KG1 (cell line): ENCODE measurements at regions not wholly inside any gene's neighbourhood (a gene's known extent, or its start where the extent isn't known, plus 50 kb on each side); places are given as distances from the start of the nearest gene placed in this dataset.
"Not testable (repeated sequence)": the region's sequence is repeated elsewhere in the genome, so short reads cannot be mapped to it uniquely, and the experiment has no call there.

Experiments used
- DNase-seq: peaks from one replicate; lab custom pipeline; 2025; lab: John Stamatoyannopoulos, UW

DNA sequence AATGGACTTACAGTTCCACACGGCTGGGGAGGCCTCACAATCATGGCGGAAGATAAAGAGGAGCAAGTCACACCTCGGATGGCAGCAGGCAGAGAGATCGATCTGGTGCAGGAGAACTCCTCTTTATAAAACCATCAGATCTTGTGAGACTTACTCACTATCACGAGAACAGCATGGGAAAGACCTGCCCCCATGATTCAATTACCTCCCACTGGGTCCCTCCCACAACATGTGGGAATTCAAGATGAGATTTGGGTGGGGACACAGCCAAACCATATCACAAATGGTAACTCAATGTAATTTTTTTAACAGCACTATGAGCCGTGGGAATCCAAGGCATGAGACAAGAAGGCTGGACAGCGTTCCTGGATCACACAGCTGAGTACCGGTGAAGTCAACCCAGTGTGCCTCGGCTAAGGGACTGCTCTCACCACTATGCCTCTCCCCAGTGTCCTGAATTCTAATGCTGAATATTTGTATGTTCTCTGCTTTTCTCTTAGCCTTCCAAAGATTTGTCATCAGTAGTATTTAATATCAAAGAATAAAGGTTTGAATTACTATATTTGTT, 84.3 kb downstream of the IRS2 start:
- DNase-seq, result not testable (repeated sequence)

DNA sequence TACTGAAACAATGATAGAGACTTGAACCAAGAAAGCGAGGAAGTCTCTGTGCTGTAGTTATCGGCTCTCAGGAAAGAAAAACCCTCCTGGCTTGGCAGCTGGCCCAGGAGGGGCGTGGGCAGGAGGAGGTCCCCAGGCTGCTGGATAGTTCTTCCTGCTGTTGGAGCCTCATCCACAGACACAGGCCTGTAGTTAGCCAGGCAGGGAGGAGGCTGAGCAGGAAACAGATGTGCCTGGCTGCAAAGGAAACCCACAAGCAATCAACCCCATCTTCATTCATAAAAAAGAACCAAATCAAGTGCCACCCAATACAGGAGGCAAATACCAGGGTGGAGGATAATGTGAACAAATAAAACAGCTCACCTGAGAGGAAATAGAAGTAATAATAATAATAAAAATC, 86.2 kb downstream of the IRS2 start:
- peak; percentile 86 for DNase-seq

DNA sequence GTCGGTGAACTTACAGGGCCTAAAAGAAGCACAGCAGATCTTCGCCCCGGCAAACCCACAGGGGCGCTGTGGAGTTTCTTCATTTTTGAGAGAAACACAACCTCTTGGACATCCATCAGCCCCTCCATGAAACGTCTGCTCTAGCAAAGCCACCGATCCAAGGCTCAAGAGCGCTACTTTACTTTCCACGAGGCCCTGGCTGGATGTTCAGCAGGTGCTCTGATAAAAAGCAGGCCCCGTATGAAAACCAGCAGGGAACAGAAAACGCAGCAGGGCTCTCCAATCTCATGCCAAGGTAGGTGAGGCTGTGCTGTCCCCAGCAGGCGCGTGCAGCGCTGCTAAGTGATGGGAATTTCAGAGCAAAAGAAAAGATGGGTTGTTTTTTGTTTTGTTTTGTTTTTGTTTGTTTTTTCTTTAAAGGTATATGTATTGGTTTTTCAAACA, 86.7 kb downstream of the IRS2 start:
- no peak for DNase-seq

DNA sequence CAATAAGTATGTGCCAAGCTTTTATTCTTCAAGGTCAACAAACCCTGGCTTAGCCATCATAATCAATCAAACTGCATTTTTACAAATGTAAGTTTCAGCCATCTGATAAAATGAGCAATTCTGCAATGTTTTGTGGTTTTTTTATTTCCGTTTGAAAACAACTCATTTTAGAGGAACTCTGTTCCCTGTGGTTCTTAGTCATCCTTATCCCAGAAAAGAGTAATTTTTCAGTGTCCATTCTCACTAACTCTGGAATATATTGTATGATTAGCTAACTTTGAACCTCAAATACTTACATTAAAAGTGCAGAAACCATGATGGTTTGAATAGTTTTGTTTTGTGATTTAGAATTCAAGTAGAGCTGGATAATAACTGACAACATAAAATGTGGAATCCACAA, 87.6 kb downstream of the IRS2 start:
- no peak for DNase-seq

DNA sequence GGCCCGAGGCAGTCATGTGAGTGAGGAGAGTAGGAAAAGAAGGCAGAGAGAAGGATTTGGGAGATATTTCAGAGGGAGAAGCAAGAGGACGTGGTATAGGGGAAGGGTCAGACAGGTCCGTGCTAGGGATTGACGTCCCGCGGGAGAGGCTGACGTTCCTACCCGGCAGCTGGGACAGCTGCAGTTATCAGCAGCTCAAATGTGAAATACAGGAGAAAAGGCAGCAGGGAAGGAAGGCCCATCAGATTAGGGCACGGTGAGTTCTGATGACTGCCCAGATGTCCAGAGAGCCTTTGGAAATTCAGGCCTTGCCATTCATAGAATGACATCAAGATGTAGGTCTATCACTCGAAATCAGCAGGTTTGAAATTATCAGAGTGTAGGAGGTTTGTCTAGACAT, 88.4 kb downstream of the IRS2 start:
- no peak for DNase-seq

DNA sequence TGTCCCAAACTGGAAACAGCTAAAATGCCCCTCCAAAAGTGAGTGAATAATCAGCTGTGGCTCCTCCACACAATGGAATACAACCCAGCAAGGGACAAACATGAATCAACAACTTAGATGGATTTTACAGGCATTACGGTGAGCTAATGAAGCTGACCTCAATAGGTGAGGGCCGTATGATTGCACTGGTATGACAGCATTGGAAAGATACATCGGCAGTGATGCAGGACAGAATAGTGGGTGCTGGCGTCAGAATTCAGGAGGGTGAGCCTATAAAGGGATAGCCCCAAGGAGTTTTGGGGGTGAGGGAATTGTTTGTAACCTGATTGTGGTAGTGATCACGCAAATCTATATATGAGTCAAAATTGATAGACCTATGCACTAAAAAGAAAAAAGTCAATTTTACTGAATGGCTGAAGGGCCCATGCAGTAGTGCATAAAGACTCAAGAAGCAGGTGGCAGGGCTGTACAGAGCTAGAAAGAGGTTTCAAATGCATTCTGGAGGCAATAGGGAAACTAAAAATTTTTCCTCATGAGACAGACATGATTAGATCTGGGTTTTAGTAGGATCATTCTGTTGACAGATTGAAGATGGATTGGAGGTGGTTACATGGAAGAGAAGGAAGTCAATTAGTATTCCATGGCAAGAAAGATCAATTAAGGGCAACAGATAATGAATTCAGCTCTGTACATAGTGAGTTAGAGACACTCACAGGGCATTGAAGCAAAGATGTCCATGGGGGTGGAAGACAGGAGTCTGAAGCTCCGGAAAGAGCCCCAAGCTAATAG, 90.8 kb downstream of the IRS2 start:
- no peak for DNase-seq

DNA sequence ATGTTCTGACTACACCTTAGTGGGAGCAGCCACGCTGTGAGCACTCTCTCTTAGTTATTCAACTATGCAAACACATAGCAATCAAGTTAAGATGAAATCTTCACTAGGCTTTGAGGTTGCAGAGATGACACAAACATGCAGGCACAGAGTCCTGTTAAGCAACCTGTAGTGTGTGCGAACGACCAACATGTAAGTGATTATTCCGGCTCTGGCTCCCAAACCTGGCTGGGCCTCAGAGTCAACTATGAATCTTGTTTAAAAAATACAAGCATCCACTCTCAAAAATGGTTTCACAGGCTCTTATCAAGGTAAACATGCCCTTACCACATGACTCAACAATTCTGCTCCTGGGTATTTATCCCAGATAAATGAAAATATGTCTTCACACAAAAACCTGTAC, 91.4 kb downstream of the IRS2 start:
- DNase-seq, result no peak

DNA sequence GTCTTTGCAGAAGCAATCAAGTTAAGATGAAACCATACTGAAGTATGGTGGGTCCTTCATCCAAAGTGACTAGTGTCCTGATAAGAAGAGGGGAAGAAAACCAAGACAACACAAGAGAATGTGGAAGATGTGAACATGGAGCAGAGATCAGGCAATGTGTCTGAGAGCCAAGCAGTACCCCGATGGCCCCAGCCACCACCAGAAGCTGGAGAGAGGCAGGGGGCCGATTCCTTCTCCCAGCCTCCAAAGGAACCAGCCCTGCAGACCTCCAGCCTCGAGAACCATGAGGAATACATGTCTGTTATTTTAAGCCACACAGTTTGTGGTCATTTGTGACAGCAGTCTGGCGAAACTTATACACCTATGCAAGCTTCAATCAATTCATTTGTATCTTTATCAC, 93.2 kb downstream of the IRS2 start:
- DNase-seq, result no peak

DNA sequence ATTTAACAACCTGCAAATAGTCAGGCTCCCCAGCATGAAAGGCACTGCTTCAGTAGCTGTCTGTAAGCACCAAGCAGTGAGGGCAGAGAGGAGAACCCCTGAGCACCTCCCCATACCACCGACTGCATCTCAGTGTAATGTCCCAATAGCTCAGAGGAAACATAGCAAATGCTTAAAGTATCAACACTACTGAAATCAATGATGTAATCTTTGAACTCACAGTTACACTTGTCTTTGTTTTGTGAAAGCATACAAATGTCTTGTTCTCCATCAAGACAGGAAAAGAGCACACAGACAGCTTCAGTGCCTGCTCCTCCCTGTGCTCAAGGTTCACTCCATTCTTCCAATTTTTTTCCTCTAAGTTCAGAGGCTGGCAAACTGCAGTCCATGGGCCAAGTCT, 94.7 kb downstream of the IRS2 start:
- no peak for DNase-seq

DNA sequence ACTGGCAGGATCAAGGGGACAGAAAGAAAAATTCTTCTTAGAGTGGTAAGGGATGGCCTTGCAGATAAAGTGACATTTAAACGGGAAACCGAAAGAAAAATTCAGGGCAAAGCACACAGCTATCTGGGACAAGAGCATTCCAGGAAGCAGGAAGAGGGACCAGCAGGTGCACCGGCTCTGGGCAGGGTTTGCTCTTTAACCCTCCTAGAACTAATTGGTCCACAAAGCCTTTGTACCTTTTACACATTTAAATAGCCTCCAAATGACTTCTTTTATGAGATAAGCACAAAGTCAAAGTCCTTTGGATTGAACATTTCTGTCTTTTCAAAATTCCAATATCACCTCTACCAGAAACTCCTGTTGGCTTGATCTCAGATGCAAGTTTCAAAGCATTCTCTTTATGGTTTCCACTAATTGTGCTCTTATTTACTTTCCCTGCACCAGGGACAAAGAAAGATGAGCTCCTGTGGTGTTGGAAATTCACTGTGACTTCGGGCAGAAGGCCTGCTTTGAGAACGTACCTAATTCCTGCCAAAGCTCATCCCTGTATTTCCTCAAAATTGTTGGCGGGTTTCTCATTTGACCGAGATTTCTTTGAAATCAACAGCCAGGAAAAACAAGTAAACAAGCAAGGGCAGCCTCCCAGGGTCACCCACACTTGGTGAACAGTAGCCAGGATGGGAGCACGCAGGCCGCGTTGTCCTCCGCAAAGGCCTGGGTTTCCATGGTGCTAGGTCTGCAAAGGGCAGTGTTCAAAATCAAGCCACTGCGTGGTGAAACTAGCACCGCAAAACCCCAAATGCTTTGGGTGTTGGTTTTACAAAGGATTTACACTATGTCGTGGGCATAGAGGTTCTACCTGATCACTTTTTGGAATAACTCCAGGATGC, 98.6 kb downstream of the IRS2 start:
- DNase-seq, result no peak

DNA sequence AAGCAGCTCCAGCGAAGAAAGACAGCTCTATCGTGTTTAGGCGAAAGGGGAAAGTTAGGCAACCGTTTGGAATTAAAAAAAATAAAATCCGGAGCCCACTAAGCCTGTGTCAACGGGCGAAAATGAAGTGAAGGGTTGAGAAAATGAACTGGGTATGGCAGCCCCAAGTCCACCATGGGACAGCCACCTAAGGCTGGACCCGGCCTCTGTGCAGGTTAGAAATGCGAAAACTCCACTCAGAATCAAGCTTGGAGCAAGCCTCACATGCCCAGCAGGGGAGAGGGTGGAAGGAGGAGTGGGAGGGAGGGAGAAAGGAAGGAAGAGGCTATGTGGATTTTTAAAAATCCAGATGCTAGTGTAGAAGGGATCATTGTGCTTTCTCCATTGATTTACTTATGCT, 101.2 kb downstream of the IRS2 start:
- no peak for DNase-seq

DNA sequence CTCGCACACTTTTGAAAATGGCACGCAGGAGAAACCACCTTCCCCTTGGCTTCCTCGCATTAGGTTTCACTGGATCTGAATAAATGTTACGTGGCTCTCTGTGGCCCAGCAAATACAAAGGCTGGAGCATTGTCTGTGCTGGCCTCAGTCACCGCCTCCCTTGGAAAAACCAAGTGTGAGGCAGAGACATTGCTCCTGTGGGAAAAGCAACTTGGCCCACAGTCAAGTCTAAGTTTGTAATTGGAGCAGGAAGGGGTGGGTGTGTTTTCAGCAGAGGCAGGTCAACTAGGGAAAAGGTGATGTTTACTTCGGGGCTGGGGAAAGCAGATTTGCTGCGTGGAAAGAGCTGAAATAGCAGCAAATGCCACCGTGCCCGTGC, 101.6 kb downstream of the IRS2 start:
- DNase-seq, result no peak

DNA sequence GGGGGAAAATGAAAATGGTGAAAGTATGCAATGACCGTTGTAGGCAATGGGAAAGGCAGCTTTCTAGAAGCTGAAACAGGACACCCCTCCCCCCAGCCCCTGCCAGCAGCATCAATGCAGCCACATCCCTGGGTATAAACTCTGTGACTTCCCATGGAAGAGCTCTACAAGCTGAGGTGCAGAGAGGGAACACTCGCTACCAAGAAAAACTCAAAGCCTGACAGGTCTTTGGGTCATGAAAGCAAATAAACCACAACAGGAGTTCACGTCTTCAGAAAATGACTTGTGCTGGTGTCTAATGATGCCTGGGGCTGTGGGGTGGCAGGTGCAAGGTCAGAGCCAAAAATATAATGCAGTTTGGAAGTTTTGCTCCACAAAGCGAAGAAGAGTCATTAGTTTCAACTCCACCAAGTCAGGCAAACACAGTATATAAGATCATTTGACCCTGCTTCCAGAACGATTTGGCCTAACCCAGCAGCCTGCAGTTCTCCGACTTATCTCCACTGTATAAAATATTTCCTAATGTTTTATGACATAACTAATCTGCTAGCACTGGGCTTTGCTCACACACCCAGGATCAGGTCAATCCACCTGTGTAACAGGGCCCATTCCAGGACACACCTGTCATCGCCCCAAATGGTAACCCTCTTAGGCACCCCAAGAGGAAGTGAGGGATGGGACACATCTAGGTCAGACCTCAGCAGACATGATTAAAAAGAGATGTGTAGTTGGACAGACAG, 102.1 kb downstream of the IRS2 start:
- no peak for DNase-seq

DNA sequence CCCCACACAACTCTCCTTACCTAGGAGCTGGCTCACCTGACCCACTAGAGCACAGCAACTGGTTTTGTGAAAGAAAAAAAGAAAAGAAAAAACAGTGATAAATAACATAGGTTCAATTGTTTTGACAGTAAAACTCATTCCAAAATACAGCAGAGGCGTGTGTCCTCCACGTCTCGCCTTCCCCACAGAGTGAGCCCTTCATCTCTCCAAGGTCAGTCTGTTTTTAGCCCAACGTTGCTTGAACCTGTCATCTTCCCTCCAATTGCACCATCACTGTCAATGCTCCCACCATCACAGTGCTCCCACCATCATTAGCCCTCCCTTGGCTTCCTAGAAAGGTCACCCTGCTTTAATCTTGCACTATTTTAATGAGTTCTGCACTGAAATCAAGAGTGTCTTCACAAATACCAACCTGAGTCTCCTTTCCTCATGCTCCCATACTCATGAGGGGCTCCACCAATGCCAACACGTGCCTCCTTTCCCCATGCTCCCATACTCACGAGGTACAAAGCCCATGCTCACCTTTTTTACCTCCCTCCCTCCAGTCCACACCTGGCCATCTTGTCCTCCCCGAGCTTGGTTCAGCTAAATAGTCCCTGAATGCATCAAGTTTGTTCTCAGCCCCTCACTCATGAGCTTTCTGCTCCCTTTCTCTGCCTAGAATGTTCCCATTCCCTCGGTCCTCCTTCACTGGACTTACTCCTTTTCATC, 103.7 kb downstream of the IRS2 start:
- no peak for DNase-seq

DNA sequence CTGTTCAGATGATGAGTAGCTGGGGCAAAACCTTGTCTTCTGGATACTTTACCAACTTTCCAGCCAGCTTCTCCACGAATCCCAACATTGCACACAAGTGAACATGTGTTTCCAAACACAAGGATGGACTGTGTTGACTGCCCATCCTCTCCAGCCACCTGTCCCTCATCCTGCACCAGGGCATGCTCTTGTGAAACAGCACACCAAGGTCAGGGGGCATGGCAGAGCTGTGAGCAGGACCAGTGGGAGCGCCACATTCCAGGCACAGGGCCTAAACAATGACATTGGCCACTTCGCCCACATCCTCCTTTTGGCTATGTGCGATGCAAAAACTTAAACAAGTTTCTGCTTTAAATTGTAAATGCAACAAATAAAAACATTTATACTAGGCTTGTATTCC, 105.5 kb downstream of the IRS2 start:
- DNase-seq, result no peak

DNA sequence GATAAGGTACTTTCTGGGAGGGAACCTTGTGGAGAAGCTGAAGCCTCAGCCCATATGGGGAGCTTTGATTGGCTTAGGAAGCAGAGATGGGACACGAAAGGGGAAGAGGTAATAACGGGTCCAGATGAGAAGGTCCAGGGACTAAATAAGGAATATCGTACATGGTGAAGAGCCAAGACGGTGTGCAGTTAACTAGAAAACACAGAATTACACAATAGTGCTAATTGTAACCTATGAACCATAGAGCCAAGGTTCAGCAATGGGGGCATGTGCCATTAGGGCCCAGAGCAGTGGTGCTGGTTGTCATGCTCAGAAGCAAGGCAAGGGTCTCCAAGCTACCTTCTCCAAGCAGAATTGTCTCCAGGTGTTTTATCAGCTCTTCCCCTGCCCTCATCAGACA, 106.1 kb downstream of the IRS2 start:
- DNase-seq, result no peak

DNA sequence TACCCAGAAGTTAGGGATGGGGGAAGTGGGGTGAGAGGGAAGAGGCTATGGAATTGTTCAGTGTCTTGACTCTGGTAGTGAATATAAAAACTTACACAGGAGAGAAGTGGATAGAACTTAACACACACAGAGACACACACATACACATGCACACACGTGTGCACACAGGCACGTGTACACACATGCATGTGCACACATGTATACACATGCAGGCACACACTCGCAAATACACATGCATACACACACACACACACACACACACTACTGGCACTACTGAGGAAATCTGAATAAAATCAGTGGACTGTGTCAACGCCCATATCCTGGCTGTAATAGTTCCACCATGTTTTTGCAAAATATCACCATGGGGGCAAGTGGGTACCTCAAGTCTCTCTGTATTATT, 107.9 kb downstream of the IRS2 start:
- DNase-seq, result no peak

DNA sequence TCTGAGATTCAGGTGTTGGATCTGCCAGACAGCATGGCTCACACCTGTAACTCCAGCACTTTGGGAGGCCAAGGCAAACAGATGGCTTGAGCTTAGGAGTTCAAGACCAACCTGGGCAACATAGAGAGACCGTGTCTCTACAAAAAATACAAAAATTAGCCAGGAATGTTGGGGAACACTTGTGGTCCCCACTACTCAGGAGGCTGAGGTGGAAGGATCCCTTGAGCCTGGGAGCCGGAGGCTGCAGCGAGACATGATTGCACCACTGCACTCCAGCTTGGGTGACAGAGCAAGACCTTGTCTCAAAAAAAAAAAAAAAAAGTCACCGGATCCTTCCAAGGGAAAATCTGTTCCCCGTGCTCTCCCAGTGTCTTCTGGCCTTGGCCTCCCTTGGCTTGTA, 109.2 kb downstream of the IRS2 start:
- no peak for DNase-seq

DNA sequence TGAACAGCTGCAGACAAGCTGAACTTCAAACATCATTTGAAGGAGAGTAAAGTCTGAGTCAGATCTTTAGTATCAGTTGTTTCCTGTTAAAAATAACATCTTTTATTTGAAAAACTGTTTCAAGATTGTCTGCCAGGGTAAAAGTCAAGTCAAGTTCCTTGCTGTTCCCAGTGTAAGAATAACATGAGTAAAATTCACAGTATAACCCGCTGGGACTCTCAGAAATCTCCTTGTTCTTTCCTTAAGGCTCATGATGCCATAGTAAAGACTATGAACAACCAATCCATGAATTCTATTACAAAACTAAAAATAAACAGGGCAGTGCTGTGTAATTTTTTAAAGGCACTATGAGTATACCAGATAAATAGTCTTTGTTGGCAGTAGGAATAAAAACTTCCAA, 112.9 kb downstream of the IRS2 start:
- DNase-seq, result no peak

DNA sequence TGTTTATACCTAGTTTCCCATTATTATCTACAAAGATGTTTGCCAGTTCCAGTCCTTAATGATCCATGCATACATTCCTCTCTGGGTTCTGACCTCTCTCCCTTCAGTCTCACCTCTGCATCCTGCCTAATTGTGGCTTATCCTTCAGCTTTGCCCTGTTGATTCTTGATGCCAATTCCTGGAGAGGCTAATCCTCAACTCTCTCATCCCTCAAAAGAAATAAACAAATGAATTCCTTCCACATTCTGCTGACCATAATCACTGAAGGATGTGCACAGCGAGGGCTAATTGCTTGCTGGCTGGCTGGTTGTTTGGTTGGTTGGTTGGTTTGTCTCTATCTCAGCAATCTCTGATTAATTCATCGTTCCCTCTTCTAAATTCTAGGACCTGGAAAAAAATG, 113.8 kb downstream of the IRS2 start:
- no peak for DNase-seq

DNA sequence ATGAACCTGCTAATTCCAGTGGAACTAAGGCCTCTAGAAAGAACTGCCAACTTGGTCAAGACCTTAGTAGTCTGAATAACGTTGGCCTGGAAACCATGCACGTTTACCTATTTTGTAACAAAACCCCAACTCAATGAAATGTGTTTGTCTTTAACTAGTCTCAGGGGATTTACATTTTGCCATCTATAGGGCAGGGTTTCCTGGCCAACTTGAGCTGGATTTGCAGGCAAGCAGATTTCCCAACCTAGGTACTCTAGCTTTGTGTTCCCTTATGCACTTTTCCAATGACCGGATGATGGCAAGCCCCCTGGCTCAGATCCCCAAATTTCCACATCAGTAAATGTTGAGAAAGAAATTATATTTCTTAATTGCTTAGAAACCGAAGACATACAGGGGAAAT, 114.5 kb downstream of the IRS2 start:
- DNase-seq, result no peak

DNA sequence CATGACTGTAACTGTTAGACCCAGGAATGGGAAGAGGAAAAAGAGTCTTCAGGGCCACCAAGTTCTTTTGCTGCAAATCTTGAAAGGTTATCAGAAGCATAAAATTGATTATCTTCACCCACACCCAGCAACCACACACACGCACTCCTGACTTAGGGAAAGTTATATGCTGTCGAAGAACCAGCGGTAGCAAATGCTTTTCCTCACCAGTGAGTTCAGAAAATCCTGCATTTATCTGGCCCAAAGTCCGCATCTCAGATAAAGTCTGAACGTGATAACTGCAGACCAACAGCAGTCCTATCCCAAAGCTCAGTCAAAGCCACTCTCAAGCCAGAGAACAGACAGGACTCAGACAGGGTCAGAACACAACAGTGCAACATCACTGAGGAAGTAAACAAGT, 115.6 kb downstream of the IRS2 start:
- no peak for DNase-seq
